HepG2 (cell line): ENCODE measurements at regions not wholly inside any gene's neighbourhood (a gene's known extent, or its start where the extent isn't known, plus 50 kb on each side); places are given as distances from the start of the nearest gene placed in this dataset.

Experiments used
- ATAC-seq: fragments of 200-7000 bp; cut with Tn5 transposase; 3 replicates; pipeline ENCODE4 v1.9.1; 2020; ENCODE audit warnings: mild to moderate bottlenecking, moderate library complexity
- BruUV-seq: library from RNA; stranded (reverse); fragments of 400-500 nt; replicated peaks from 2 replicates; lab custom pipeline; 2021; lab: Mats Ljungman, UMichigan
- CTCF ChIA-PET: fragments of 300-600 bp; formaldehyde crosslinking; extraction: SDS; loops from one replicate; lab custom pipeline; 2021; ENCODE audit warnings: low total read pairs, inconsistent platforms, low intra/inter-chr PET ratio; lab: Yijun Ruan, JAX
- POLR2A ChIA-PET: fragments of 350-600 bp; sonication (Branson Sonifier 250); formaldehyde crosslinking; loops from one replicate; lab custom pipeline; 2020; ENCODE audit warnings: antibody characterized with exemption, inconsistent platforms; lab: Yijun Ruan, JAX
- DNase-seq: peaks from one replicate; pipeline ENCODE4 v3.0.0-alpha.2; 2015; ENCODE audit warnings: low spot score
- FAIRE-seq: peaks from 3 replicates; lab custom pipeline; 2011; peaks lifted over from hg19 to GRCh38; lab: Jason Lieb, UNC
- H2AFZ ChIP-seq: one replicate; pipeline ENCODE4 v1.6.1; 2011; ENCODE audit warnings: low read length, inconsistent platforms
- H3K27ac ChIP-seq: fragments of 300-600 bp; 3 replicates; pipeline ENCODE4 v1.8.0; 2011; ENCODE audit warnings: mixed run types, mild to moderate bottlenecking, mixed read lengths, low read length, inconsistent platforms; ENCODE audit not compliant: insufficient read depth; ENCODE audit errors: extremely low read length
- H3K27me3 ChIP-seq, 2 experiments: fragments of 200-600 bp in 1 of 2; 2 replicates in 1 of 2; 3 replicates in 1 of 2; pipeline versions ENCODE4 v1.6.0 to v1.8.0; 2011; ENCODE audit warnings: low read length in 2 of 2, mild to moderate bottlenecking in 2 of 2, moderate library complexity in 2 of 2, inconsistent platforms in 1 of 2; ENCODE audit not compliant: insufficient read depth in 2 of 2, control insufficient read depth in 1 of 2
- H3K36me3 ChIP-seq, 2 experiments: fragments of 200-600 bp in 1 of 2; replicated peaks in 1 of 2; 2 replicates in 1 of 2; 3 replicates in 1 of 2; pipeline versions ENCODE4 v1.5.1 to v1.8.0; 2011; ENCODE audit warnings: low read length in 2 of 2, inconsistent platforms in 1 of 2; ENCODE audit not compliant: insufficient read depth in 2 of 2, control insufficient read depth in 1 of 2
- H3K4me1 ChIP-seq: 2 replicates; pipeline ENCODE4 v1.5.1; 2012; ENCODE audit warnings: low read length, inconsistent platforms; ENCODE audit not compliant: insufficient read depth
- H3K4me2 ChIP-seq: 2 replicates; pipeline ENCODE4 v1.6.0; 2011; ENCODE audit warnings: low read depth, low read length, inconsistent platforms
- H3K4me3 ChIP-seq, 3 experiments: fragments of 200-600 bp in 1 of 3; sonication (generic), shearing (Covaris generic) in 1 of 3; replicated peaks in 1 of 3; 2 replicates each; pipeline ENCODE4 v1.5.1; 2011 to 2016; ENCODE audit warnings: low read length in 3 of 3, inconsistent platforms in 2 of 3, low read depth in 2 of 3, mild to moderate bottlenecking in 2 of 3, control low read depth in 1 of 3, mixed read lengths in 1 of 3; ENCODE audit not compliant: insufficient read depth in 1 of 3
- H3K79me2 ChIP-seq: one replicate; pipeline ENCODE4 v1.6.1; 2011; ENCODE audit warnings: low read length, inconsistent platforms; ENCODE audit not compliant: insufficient read depth
- H3K9ac ChIP-seq: 2 replicates; pipeline ENCODE4 v1.6.0; 2011; ENCODE audit warnings: mild to moderate bottlenecking, low read depth, low read length, inconsistent platforms; ENCODE audit not compliant: insufficient read depth
- H3K9me3 ChIP-seq: 2 replicates; pipeline ENCODE4 v1.5.1; 2012; ENCODE audit warnings: mild to moderate bottlenecking, low read length
- H4K20me1 ChIP-seq: 2 replicates; pipeline ENCODE4 v1.6.0; 2011; ENCODE audit warnings: inconsistent platforms, mild to moderate bottlenecking, low read length, moderate library complexity; ENCODE audit not compliant: insufficient read depth
- ARHGAP35 ChIP-seq: sonication (generic); formaldehyde crosslinking; IDR thresholded peaks from 2 replicates; pipeline ENCODE4 v1.9.0; 2022; ENCODE audit warnings: mild to moderate bottlenecking, inconsistent platforms, moderate library complexity, missing genetic modification reagents, borderline replicate concordance
- CAMTA2 ChIP-seq: sonication (generic); formaldehyde crosslinking; IDR thresholded peaks from 2 replicates; pipeline ENCODE4 v1.4.0; 2020; ENCODE audit warnings: mild to moderate bottlenecking, missing genetic modification reagents, borderline replicate concordance
- GLI4 ChIP-seq: sonication (generic); formaldehyde crosslinking; IDR thresholded peaks from 2 replicates; pipeline ENCODE4 v1.5.1; 2020; ENCODE audit warnings: missing genetic modification reagents, mild to moderate bottlenecking, moderate library complexity, borderline replicate concordance
- HHEX ChIP-seq: IDR thresholded peaks from 2 replicates; pipeline ENCODE4 v1.6.1; 2016; ENCODE audit warnings: control low read depth
- KDM4B ChIP-seq: sonication (generic); formaldehyde crosslinking; IDR thresholded peaks from 2 replicates; pipeline ENCODE4 v1.4.0; 2020; ENCODE audit warnings: missing genetic modification reagents
- KLF9 ChIP-seq: IDR thresholded peaks from 2 replicates; pipeline ENCODE4 v1.6.1; 2016; ENCODE audit warnings: low read depth
- MTERF4 ChIP-seq: sonication (generic); formaldehyde crosslinking; IDR thresholded peaks from 2 replicates; pipeline ENCODE4 v1.8.0; 2023; ENCODE audit warnings: mild to moderate bottlenecking, missing genetic modification reagents
- RERE ChIP-seq: IDR thresholded peaks from 2 replicates; pipeline ENCODE4 v1.6.1; 2016; ENCODE audit warnings: low read depth, missing genetic modification reagents, missing compliant biosample characterization
- SRSF4 ChIP-seq: fragments of 200-400 bp; formaldehyde crosslinking; IDR thresholded peaks from one replicate; pipeline ENCODE4 v1.6.1; 2018; ENCODE audit warnings: mild to moderate bottlenecking, low read depth, low read length, moderate library complexity; ENCODE audit not compliant: poor library complexity, severe bottlenecking
- TRAFD1 ChIP-seq: sonication (generic); formaldehyde crosslinking; IDR thresholded peaks from 2 replicates; pipeline ENCODE4 v1.5.1; 2020; ENCODE audit warnings: missing genetic modification reagents, mild to moderate bottlenecking, borderline replicate concordance
- ZNF33B ChIP-seq: sonication (generic); formaldehyde crosslinking; IDR thresholded peaks from 2 replicates; pipeline ENCODE4 v1.5.1; 2020; ENCODE audit warnings: mild to moderate bottlenecking, missing genetic modification reagents
- ZNF468 ChIP-seq: sonication (generic); formaldehyde crosslinking; IDR thresholded peaks from 2 replicates; pipeline ENCODE4 v1.8.0; 2022; ENCODE audit warnings: mild to moderate bottlenecking, moderate library complexity, missing genetic modification reagents
- WGBS: methylation state at CpG from one replicate; pipeline ENCODE4 v1.1.6; 2017; ENCODE audit warnings: low lambda C conversion rate; 5-methylcytosine and 5-hydroxymethylcytosine counted together
- in situ Hi-C: cut with HindIII; loops from 2 replicates; pipeline ENCODE4 v1.10.0; 2017; ENCODE audit warnings: low pct_unique_long_range_greater_than_20kb; ENCODE audit not compliant: extremely low pct_ligation_motif_present
- intact Hi-C: fragments of 100-400 bp; cut with micrococcal nuclease; formaldehyde crosslinking; loops from one replicate; pipeline ENCODE4 v1.10.0; 2022; ENCODE audit not compliant: unreplicated experiment

DNA sequence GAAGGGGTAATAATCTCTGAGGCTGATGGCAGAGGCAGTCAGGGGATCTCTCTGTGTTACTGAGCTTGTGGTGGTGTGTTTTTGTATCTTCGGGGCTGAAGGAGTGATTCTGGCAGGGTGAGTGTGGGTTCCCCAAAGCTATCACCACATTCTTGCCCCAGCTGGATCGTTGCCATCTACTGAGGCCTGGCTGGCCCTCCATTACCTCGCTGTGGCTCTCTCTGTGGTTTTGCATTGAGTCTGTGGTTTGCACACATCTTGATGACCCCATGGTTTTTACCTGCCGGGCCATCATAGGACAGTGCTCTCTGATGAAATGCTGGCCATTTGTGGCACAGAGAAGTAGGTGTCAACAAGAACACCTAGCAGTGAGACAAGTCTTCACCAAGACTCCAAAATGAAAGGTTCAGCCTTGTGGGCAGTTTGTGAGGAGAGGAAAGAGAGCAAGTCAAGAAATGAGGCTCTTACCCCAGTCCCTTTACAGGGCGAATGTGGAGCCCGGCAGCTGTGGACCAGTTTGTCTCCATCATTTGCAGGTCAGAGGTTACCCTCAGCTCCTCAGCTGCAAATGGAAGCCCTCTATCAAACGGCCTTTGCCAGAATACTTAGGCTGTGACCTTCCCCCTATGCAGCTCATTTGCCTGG, 69.0 kb upstream of the NPAS1 start:
- H4K20me1 ChIP-seq, result no peaks in the 10 kb centered on the region
- TF ChIP-seq KLF9, result no peak
- TF ChIP-seq SRSF4, result no peak
- TF ChIP-seq ARHGAP35 (CRISPR knock-in tag), result no peak
- no peak for TF ChIP-seq ZNF468 (CRISPR knock-in tag)
- no peak for TF ChIP-seq MTERF4
- TF ChIP-seq TRAFD1 (CRISPR knock-in tag), result no peak
- no peak for TF ChIP-seq ZNF33B
- no peak for TF ChIP-seq CAMTA2 (CRISPR knock-in tag)
- TF ChIP-seq KDM4B (CRISPR knock-in tag), result no peak
- no peak for TF ChIP-seq HHEX (CRISPR knock-in tag)
- no peak for TF ChIP-seq GLI4 (CRISPR knock-in tag)
- TF ChIP-seq RERE (CRISPR knock-in tag), result no peak
- TF ChIP-seq, all 625 proteins: peak for 0
- BruUV-seq, result no TSS peak
- ChIA-PET CTCF (no interaction called here), POLR2A (interaction anchor here (0.6 to 1.4 kb wide), 4 partner anchors 11 to 306 kb away, joined by 3 to 5 read pairs (median 3); partner anchors contain the start of gene CCDC9)
- intact Hi-C loops (loop anchor here (5.0 kb wide), 1 partner anchor 93 kb away; no protein-coding TSS in a partner anchor), in situ Hi-C loops (no loop called here)
- 69% methylated on average over 5 of the region's 7 CpGs for WGBS
- ATAC-seq (no peak), FAIRE-seq (no peak), DNase-seq (no peak)
- H3K27ac ChIP-seq, result peak overlapping the region; percentile 61
- H3K36me3 ChIP-seq, result peaks cover 4 to 24% of the 10 kb centered on the region in 2 experiments
- peak overlapping the region; percentile 31; the same call in 1 of the 2 replicates for H3K4me2 ChIP-seq
- H3K9ac ChIP-seq, result peak overlapping the region; percentile 24; the same call in 1 of the 2 replicates
- H3K4me3 ChIP-seq, result no peak overlapping the region
- H2AFZ ChIP-seq, result no peak overlapping the region
- peaks cover 55% of the 10 kb centered on the region for H3K79me2 ChIP-seq
- peaks cover 88% of the 10 kb centered on the region for H3K4me1 ChIP-seq
- H3K9me3 ChIP-seq, result no peaks in the 10 kb centered on the region
- H3K27me3 ChIP-seq, result no peaks in the 10 kb centered on the region
